IMR-90 (cell line): ENCODE measurements at regions not wholly inside any gene's neighbourhood (a gene's known extent, or its start where the extent isn't known, plus 50 kb on each side); places are given as distances from the start of the nearest gene placed in this dataset.
"Not testable (repeated sequence)": the region's sequence is repeated elsewhere in the genome, so short reads cannot be mapped to it uniquely, and the experiment has no call there.

Experiments
- ATAC-seq: fragments of 200-7000 bp; cut with Tn5 transposase; 2 replicates; pipeline ENCODE4 v1.9.1; 2020; ENCODE audit warnings: low read depth, mild to moderate bottlenecking, moderate library complexity
- BruUV-seq: library from RNA; stranded (reverse); fragments of 400-500 nt; replicated peaks from 2 replicates; lab custom pipeline; 2021; lab: Mats Ljungman, UMichigan
- CTCF ChIA-PET: fragments of 300-600 bp; formaldehyde crosslinking; extraction: SDS; loops from one replicate; lab custom pipeline; 2021; ENCODE audit warnings: antibody characterized with exemption; lab: Yijun Ruan, JAX
- POLR2A ChIA-PET: fragments of 300-600 bp; sonication (Branson Sonifier 250); formaldehyde crosslinking; loops from one replicate; lab custom pipeline; 2022; ENCODE audit warnings: antibody characterized with exemption; ENCODE audit not compliant: unreplicated experiment; lab: Charles Lee
- DNase-seq: peaks from one replicate; pipeline ENCODE4 v3.0.0; 2013
- H2AFZ ChIP-seq: replicated peaks from 2 replicates; pipeline ENCODE3; 2013; ENCODE audit warnings: low read length, mild to moderate bottlenecking; ENCODE audit not compliant: poor library complexity
- H2AK5ac ChIP-seq: 2 replicates; pipeline ENCODE4 v1.6.1; 2013; ENCODE audit warnings: low read depth, low read length, inconsistent platforms
- H2AK9ac ChIP-seq: replicated peaks from 2 replicates; pipeline ENCODE3; 2013; ENCODE audit warnings: mild to moderate bottlenecking, low read depth, low read length, moderate library complexity; ENCODE audit not compliant: poor library complexity
- H2BK120ac ChIP-seq: 2 replicates; pipeline ENCODE4 v1.6.1; 2013; ENCODE audit warnings: low read depth, low read length, inconsistent platforms
- H2BK15ac ChIP-seq: 3 replicates; pipeline ENCODE4 v1.6.1; 2013; ENCODE audit warnings: low read depth, low read length, inconsistent platforms
- H2BK20ac ChIP-seq: 2 replicates; pipeline ENCODE4 v1.6.1; 2013; ENCODE audit warnings: low read depth, mild to moderate bottlenecking, inconsistent platforms, low read length, moderate library complexity
- H2BK5ac ChIP-seq: 2 replicates; pipeline ENCODE4 v1.6.1; 2013; ENCODE audit warnings: mild to moderate bottlenecking, low read depth, low read length, inconsistent platforms; ENCODE audit not compliant: poor library complexity, severe bottlenecking
- H3K14ac ChIP-seq: replicated peaks from 2 replicates; pipeline ENCODE4 v1.6.1; 2013; ENCODE audit warnings: low read depth, low read length, inconsistent platforms
- H3K18ac ChIP-seq: 2 replicates; pipeline ENCODE4 v1.6.1; 2013; ENCODE audit warnings: low read depth, low read length, control low read depth
- H3K23ac ChIP-seq: 2 replicates; pipeline ENCODE4 v1.6.1; 2013; ENCODE audit warnings: low read depth, low read length, inconsistent platforms
- H3K27ac ChIP-seq: 2 replicates; pipeline ENCODE4 v1.5.1; 2013; ENCODE audit warnings: mild to moderate bottlenecking, control low read depth, low read length; ENCODE audit not compliant: insufficient read depth
- H3K27me3 ChIP-seq: 2 replicates; pipeline ENCODE4 v1.6.1; 2013; ENCODE audit warnings: low read length; ENCODE audit not compliant: control insufficient read depth, insufficient read depth
- H3K36me3 ChIP-seq: 2 replicates; pipeline ENCODE4 v1.6.1; 2013; ENCODE audit warnings: low read length, mixed read lengths; ENCODE audit not compliant: control insufficient read depth, insufficient read depth
- H3K4ac ChIP-seq: 2 replicates; pipeline ENCODE4 v1.6.1; 2013; ENCODE audit warnings: low read depth, low read length, inconsistent platforms
- H3K4me1 ChIP-seq: 2 replicates; pipeline ENCODE4 v1.6.1; 2013; ENCODE audit warnings: low read length, mixed read lengths; ENCODE audit not compliant: control insufficient read depth, insufficient read depth
- H3K4me2 ChIP-seq: 2 replicates; pipeline ENCODE4 v1.6.1; 2013; ENCODE audit warnings: low read depth, mild to moderate bottlenecking, control low read depth, low read length, moderate library complexity
- H3K4me3 ChIP-seq: 2 replicates; pipeline ENCODE4 v1.5.1; 2013; ENCODE audit warnings: low read depth, mild to moderate bottlenecking, control low read depth, low read length, moderate library complexity; ENCODE audit not compliant: insufficient read depth
- H3K56ac ChIP-seq: 2 replicates; pipeline ENCODE4 v1.6.1; 2013; ENCODE audit warnings: low read length, inconsistent platforms; ENCODE audit not compliant: insufficient read depth; ENCODE audit errors: extremely low read depth
- H3K79me1 ChIP-seq, 2 experiments: 2 replicates each; pipeline ENCODE4 v1.6.1; 2013; ENCODE audit warnings: low read length in 2 of 2, inconsistent platforms in 1 of 2, low read depth in 1 of 2
- H3K9ac ChIP-seq: 2 replicates; pipeline ENCODE4 v1.6.1; 2013; ENCODE audit warnings: low read depth, low read length, control low read depth
- H3K9me1 ChIP-seq: 2 replicates; pipeline ENCODE4 v1.6.1; 2013; ENCODE audit warnings: low read length, inconsistent platforms; ENCODE audit not compliant: insufficient read depth
- H3K9me3 ChIP-seq: 2 replicates; pipeline ENCODE4 v1.6.1; 2013; ENCODE audit warnings: low read length; ENCODE audit not compliant: control insufficient read depth, insufficient read depth
- H4K20me1 ChIP-seq: 2 replicates; pipeline ENCODE4 v1.6.1; 2013; ENCODE audit warnings: low read length, inconsistent platforms; ENCODE audit not compliant: insufficient read depth
- H4K5ac ChIP-seq: 2 replicates; pipeline ENCODE4 v1.6.1; 2013; ENCODE audit warnings: mild to moderate bottlenecking, low read depth, low read length, control low read depth
- H4K8ac ChIP-seq, 2 experiments: 2 replicates each; pipeline ENCODE4 v1.6.1; 2013; ENCODE audit warnings: low read depth in 2 of 2, low read length in 2 of 2, control low read depth in 1 of 2, inconsistent platforms in 1 of 2
- H4K91ac ChIP-seq: 2 replicates; pipeline ENCODE4 v1.6.1; 2013; ENCODE audit warnings: low read depth, low read length, inconsistent platforms; ENCODE audit not compliant: insufficient read depth
- WGBS, 2 experiments: methylation state at CpG; one replicate each; pipeline versions ENCODE4 v1.1.5 to v1.1.7; 2013; ENCODE audit warnings: missing lambda C conversion rate in 2 of 2; ENCODE audit not compliant: insufficient read length in 1 of 2; ENCODE audit errors: extremely low coverage in 2 of 2; 5-methylcytosine and 5-hydroxymethylcytosine counted together
- dilution Hi-C: fragments of 300-500 bp; cut with HindIII; formaldehyde crosslinking; loops from one replicate; pipeline ENCODE4 v1.14.3; 2018; ENCODE audit warnings: low sequenced_read_pairs; ENCODE audit not compliant: unreplicated experiment
- in situ Hi-C: fragments of 300-500 bp; cut with MboI; formaldehyde crosslinking; loops from 3 replicates; pipeline ENCODE4 v1.14.3; 2019; ENCODE audit warnings: low sequenced_read_pairs, inconsistent platforms, mixed read lengths
- intact Hi-C: fragments of 100-400 bp; cut with micrococcal nuclease; formaldehyde crosslinking; loops from 2 replicates; pipeline ENCODE4 v1.10.0; 2022

- H3K18ac ChIP-seq, dilution Hi-C loops, in situ Hi-C loops, H3K9me1 ChIP-seq, H3K27ac ChIP-seq, H3K36me3 ChIP-seq, ATAC-seq, H2BK120ac ChIP-seq, H2AFZ ChIP-seq, CTCF ChIA-PET, H3K23ac ChIP-seq, H2BK15ac ChIP-seq, H4K5ac ChIP-seq, H3K14ac ChIP-seq, H2BK20ac ChIP-seq, H3K79me1 ChIP-seq, H2BK5ac ChIP-seq, H3K9me3 ChIP-seq, H3K27me3 ChIP-seq, BruUV-seq, H2AK9ac ChIP-seq, POLR2A ChIA-PET, intact Hi-C loops, H4K20me1 ChIP-seq, H4K8ac ChIP-seq, H4K91ac ChIP-seq, H3K4me3 ChIP-seq, DNase-seq, H3K4me1 ChIP-seq, H3K9ac ChIP-seq, H3K4ac ChIP-seq, H3K4me2 ChIP-seq, H3K56ac ChIP-seq, H2AK5ac ChIP-seq: not testable (repeated sequence)
- 100% methylated on average over 9 of the region's 31 CpGs; no CpG with 5 or more reads in 1 of the 2 experiments for WGBS, 2 experiments
Observed at GRCh38 chr13:74718232-74718842, 584.1 kb upstream of the KLF12 start.
